Prostate gland (tissue), 2 donors: ENCODE measurements at regions not wholly inside any gene's neighbourhood (a gene's known extent, or its start where the extent isn't known, plus 50 kb on each side); places are given as distances from the start of the nearest gene placed in this dataset.
"Not testable (repeated sequence)": the region's sequence is repeated elsewhere in the genome, so short reads cannot be mapped to it uniquely, and the experiment has no call there.

Source experiments
- POLR2A ChIP-seq: fragments of 450-650 bp; IDR thresholded peaks from one replicate; pipeline ENCODE4 v1.6.1; 2016; ENCODE audit warnings: antibody characterized with exemption, mild to moderate bottlenecking
- POLR2AphosphoS5 ChIP-seq: sonication (generic); formaldehyde crosslinking; IDR thresholded peaks from one replicate; pipeline ENCODE4 v1.6.1; 2017; ENCODE audit warnings: antibody characterized with exemption
- TF ChIP-seq, protein P1 (sequence below), 4 experiments: fragments of 200-600 bp in 2 of 4; fragments of 450-650 bp in 2 of 4; sonication (generic) in 2 of 4; IDR thresholded peaks; 1 replicate in 3 of 4; 2 replicates in 1 of 4; pipeline ENCODE4 v1.5.1; 2016 to 2019; ENCODE audit warnings: antibody characterized with exemption in 4 of 4, mild to moderate bottlenecking in 2 of 4, moderate library complexity in 2 of 4

DNA sequence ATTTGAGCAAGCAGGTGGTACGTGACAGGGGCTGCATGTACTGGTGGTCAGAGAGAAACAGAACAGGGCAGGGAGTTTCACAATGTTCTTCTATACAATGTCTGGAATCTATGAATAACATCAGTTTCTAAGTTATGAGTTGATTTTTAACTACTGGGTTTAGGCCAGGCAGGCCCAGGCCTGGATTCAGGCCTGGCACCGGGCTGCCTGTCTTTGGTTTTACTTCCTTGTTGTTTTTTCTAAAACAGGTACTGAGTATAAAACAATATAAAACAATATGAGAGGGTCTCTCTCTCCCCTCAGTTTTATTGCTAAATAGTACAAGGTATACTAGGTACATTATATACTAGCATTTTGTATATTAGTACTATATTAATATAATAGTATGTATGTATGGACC is 742.7 kb upstream of the FAT3 start:
- TF ChIP-seq, protein P1, sequence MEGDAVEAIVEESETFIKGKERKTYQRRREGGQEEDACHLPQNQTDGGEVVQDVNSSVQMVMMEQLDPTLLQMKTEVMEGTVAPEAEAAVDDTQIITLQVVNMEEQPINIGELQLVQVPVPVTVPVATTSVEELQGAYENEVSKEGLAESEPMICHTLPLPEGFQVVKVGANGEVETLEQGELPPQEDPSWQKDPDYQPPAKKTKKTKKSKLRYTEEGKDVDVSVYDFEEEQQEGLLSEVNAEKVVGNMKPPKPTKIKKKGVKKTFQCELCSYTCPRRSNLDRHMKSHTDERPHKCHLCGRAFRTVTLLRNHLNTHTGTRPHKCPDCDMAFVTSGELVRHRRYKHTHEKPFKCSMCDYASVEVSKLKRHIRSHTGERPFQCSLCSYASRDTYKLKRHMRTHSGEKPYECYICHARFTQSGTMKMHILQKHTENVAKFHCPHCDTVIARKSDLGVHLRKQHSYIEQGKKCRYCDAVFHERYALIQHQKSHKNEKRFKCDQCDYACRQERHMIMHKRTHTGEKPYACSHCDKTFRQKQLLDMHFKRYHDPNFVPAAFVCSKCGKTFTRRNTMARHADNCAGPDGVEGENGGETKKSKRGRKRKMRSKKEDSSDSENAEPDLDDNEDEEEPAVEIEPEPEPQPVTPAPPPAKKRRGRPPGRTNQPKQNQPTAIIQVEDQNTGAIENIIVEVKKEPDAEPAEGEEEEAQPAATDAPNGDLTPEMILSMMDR (IDR thresholded peaks at IDR 0.05) = not testable (repeated sequence)
- not testable (repeated sequence) for TF ChIP-seq POLR2AphosphoS5, POLR2A
